GM18858 (cell line): ENCODE measurements at regions not wholly inside any gene's neighbourhood (a gene's known extent, or its start where the extent isn't known, plus 50 kb on each side); places are given as distances from the start of the nearest gene placed in this dataset.

ENCODE experiments used
- ATAC-seq: cut with Tn5 transposase; IDR thresholded peaks from one replicate; pipeline ENCODE4 v1.9.1; 2021; ENCODE audit not compliant: unreplicated experiment

DNA sequence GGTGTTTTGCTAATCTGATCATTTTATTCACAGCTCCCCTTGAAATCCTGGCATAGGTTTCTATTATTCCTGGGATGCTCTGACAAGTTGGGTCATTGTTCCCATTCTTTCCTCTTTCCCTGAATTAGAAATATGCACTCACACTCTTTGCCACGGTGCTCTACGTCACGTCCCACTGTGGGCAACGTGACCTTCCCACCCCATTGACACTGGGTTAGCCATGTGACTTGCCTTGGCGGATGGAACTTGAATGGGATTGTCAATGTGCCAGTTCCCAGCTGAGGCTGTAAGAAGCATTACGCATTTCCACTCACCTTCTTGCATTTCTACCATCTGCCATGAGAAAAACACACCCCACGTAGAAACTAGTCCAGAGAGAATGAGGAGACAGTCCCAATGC, 492.4 kb downstream of the SHISA9 start:
- ATAC-seq, result no peak

DNA sequence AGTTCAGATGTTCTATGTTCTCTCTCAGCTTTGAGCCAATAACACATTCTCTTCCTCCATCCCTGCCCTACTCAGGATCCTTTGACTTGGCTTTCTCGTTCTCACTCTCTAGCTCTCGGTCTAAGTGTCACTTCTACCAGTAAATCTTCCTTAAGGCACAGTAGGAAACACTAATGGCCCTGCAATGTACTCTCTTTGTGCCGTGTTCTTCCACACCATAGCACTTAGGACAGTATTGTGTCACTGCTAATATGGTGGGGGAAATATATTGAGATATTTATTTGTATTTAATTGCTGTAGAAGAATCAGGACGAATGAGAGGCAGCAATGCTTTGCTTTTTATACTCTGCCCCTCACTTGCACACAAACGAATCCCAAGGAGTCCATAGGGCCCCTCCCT, 493.1 kb downstream of the SHISA9 start:
- ATAC-seq, result no peak

- no peak for ATAC-seq
Measured at GRCh38 chr16:13397126-13397525, 495.7 kb downstream of the SHISA9 start.

GRCh38 chr16:13401641-13402040, 500.2 kb downstream of the SHISA9 start:
- ATAC-seq, result no peak

DNA sequence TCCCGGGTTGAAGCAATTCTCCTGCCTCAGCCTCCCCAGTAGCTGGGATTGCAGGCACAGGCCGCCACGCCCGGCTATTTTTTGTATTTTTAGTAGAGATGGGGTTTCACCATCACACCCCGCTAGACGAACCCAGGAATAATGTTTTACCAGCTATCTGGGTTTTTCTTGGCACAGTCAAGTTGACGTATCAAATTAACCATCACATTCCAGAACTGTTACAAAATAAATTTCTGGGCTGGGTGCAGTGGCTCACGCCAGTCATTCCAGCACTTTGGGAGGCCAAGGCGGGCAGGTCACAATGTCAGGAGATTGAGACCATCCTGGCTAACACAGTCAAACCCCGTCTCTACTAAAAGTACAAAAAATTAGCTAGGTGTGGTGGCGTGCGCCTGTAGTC, 501.2 kb downstream of the SHISA9 start:
- ATAC-seq, result no peak

DNA sequence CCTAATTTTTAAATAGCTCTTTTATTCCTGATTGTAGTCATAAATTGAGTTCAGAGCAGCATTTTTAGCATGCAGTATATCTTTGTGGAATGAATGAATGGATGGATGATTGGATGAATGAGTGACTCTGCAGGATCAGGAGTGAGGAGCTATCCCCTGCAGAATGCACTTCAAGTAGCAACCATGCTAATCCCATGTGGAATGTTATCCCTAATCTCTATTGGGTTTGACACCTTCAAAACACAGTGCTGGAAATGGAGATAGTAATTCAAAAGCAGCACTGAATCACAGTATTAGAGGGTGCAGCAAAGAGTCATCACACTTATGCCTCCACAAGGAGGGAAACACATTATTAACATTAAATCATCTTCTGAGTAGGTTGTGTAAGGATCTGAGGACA, 501.9 kb downstream of the SHISA9 start:
- no peak for ATAC-seq

GRCh38 chr16:13414154-13414553, 505.8 kb upstream of the ERCC4 start:
- ATAC-seq, result no peak

GRCh38 chr16:13419589-13419988, 500.4 kb upstream of the ERCC4 start:
- no peak for ATAC-seq

DNA sequence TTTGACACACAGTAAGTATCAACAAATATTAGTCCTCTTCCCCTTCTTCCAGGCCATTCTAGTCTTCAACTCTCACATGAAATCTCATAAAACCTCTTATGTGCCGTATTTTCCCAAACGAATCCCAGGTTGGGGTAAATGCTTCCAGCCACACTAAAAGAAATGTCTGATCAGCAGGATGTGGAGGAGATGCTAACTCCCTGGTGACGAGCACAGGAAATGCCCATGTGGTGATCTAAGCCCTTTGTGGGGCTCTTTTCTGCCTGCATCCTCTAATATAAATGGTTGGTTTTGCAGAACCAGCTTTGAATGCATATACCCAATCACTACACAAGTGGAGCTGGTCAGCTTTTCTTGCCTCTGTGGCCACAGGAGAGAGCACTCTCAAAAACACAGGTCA, 498.2 kb upstream of the ERCC4 start:
- no peak for ATAC-seq

GRCh38 chr16:13425836-13426235, 494.1 kb upstream of the ERCC4 start:
- no peak for ATAC-seq

DNA sequence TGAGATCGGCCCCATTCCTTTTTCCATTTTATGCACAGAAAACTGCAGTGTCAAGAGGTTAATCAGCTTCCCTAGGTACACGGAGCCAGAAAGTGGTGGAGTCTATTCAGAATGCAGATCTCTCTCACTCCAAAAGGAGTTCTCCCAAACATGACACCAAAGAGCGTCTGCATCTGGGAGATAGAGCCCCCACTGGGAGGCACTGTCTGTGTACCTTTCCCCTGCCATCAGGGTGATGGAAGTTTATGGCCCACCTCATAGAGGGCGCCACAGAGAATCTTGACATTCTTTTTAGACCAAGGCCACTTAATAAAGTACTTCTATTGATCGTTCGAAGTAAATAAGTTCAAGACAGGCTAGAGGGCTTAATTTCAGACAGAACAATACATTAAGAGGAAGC, 493.7 kb upstream of the ERCC4 start:
- no peak for ATAC-seq

DNA sequence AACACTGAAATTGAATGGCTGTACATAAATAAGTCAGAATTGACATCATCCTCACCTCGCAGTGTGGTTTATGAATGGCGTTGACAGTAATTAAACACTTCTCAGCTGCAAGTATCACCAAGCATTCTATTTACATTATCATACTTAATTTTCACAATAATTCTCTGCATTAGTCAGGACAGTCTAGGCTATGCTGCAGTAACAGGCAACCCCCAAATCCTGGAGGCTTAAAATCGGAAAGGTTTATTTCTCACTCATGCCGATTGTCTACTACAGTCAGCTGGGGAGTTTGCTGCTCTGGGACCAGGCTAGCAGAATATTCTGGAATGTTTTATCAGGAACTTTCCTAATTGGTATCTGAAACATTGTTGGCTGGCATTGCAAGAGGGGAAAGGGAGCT, 493.2 kb upstream of the ERCC4 start:
- ATAC-seq, result no peak

- ATAC-seq, result no peak
Measured at GRCh38 chr16:13427943-13428342, 492.0 kb upstream of the ERCC4 start.

- no peak for ATAC-seq
Measured at GRCh38 chr16:13429416-13429815, 490.5 kb upstream of the ERCC4 start.

DNA sequence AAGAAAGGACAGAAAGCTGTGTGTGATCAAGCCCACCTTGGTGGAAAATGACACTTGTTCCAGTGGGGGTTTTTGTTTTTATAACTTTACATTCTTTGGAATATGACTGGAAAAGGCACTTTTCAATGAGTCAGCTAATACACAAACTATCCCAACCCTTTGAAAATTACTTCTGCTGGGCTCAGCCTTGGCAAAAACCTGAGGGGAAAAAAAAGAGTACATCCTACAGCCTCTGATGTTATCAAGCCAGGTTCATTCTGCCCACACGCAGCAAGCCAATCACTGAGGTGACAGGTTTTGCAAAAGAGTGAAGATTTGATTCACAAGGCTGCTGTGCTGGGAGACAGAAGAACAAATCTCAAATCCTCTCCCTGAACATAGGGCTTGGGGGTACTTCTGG, 484.5 kb upstream of the ERCC4 start:
- ATAC-seq, result no peak

DNA sequence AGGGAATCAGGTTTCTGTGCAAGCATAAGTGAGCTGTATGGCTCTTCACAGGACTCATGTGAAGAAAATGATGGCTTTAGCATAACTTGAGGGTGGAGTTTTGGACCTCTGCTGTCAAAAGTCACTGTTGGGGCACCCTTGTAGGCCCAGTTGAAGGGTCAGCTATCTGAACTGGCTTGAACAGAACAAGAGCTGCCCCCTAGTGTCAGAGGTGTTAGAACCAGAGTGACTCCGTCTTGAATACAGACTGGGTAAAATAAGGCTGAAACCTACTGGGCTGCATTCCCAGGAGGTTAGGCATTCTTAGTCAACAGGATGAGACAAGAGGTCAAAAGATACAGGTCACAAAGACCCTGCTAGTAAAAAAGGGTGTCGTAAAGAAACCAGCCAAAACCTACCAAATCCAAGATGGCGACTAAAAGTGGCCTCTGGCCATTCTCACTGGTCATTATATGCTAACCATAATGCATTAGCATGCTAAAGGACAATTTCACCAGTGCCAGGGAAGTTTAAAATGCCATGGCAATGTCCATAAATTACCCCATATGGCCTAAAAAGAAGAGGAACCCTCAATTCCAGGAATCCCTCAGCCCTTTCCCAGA, 484.0 kb upstream of the ERCC4 start:
- ATAC-seq, result no peak

DNA sequence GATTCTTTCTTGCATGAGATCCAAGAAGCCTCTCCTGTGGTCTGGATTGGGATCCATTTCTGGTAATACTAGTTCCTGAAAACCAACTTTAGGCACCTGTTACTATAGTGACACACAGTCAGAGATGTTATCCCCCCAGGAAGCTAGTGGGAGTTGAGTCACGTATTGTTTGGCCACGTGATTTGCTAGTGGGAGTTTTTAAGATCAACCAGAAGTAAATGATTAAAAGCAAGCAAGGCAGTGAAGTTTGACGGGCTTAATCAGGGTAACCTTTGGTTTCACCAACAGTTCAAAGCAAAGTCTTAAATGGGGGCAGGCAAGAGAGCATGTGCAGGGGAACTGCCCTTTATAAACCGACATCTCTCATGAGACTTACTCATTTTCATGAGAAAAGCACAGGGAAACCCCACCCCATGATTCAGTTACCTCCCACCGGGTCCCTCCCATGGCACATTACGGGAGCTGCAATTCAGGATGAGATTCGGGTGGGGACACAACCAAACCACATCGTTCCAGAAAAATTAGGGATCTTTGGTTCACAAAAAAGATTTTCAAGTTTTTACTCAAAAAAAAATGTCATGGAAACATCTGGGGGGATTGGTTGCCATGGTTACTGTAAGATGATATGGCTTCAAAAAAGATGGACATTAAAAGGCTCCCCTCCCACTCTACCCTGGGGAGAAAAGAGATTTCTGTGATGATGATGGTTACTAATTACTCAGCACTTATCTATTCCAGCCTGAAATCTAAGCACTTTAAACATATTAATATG, 483.1 kb upstream of the ERCC4 start:
- ATAC-seq, result peak; percentile 52

GRCh38 chr16:13437413-13437795, 482.6 kb upstream of the ERCC4 start:
- no peak for ATAC-seq

- ATAC-seq, result no peak
Measured at GRCh38 chr16:13438064-13438463, 481.9 kb upstream of the ERCC4 start.

- no peak for ATAC-seq
Measured at GRCh38 chr16:13439766-13440165, 480.2 kb upstream of the ERCC4 start.

DNA sequence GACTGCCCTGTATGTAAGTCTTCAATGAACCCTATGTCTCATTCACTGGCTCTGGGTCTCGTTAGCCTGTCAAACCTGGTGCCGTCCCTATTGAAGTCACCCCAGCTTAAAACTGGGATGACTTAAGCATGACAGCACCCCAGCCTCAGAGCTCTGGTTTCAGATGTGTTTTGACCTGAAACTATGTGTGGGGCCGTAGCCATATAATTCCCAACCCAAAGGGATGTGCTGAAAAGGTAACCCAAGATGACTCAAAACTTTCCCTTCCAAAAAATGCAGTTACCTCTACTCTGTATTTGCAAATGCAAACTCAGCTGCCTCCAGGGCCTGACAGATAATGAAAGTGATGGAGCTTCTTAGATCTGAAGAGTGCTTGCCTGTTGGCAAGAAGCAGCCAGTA, 478.3 kb upstream of the ERCC4 start:
- ATAC-seq, result peak; percentile 41

DNA sequence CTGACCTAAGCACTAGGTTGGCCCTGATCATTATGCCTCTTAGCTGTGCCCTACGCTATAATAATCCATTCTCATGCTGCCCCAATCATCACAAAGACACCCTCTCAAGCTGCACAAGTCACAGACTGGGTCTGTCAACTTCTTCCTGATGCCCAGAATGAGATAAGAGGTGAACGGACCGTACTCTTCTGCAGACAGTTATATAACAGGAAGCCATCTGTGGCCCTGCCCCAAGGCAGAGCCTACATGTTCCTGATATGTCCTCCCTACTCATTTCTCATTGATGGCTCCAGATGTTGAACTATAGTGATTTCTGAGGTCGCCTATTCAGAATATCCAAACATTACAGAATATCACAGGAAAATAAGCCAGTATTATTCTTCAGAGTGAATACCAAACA, 471.6 kb upstream of the ERCC4 start:
- ATAC-seq, result no peak

DNA sequence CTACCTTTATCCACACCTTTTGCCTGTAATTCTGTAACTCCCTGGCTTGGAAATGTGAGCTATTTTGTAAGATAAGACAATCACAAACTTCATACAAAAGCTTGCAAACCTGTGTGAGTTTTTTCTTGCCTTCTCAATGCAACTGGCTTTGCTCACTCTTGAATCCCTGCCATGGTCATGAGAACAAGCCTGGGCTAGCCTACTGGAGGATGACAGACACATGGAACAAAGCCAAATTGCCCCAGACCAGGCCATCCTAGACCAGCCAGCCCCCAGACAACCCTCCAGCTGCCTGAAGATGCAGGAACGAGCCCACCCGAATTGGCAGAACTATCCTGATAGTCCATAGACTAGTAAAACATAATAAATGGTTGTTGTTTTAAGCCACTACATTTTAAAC, 466.6 kb upstream of the ERCC4 start:
- no peak for ATAC-seq
